MM.1S (cell line): ENCODE measurements at regions not wholly inside any gene's neighbourhood (a gene's known extent, or its start where the extent isn't known, plus 50 kb on each side); places are given as distances from the start of the nearest gene placed in this dataset.

ENCODE experiments used
- DNase-seq: peaks from one replicate; pipeline ENCODE4 v3.0.0-alpha.2; 2015
- H2AFZ ChIP-seq: fragments of 300-600 bp; sonication (generic); 2 replicates; pipeline ENCODE4 v1.6.0; 2016; ENCODE audit warnings: antibody characterized with exemption, low read length
- H3F3A ChIP-seq: fragments of 300-600 bp; sonication (generic); 2 replicates; pipeline ENCODE4 v1.6.1; 2016; ENCODE audit warnings: mild to moderate bottlenecking, antibody characterized with exemption, low read length, moderate library complexity, mixed read lengths; ENCODE audit not compliant: insufficient read depth
- H3K27ac ChIP-seq: fragments of 300-600 bp; sonication (generic); 2 replicates; pipeline ENCODE4 v1.5.1; 2016; ENCODE audit warnings: mild to moderate bottlenecking, low read length
- H3K27me3 ChIP-seq: fragments of 300-600 bp; sonication (generic); replicated peaks from 2 replicates; pipeline ENCODE4 v1.6.0; 2016; ENCODE audit warnings: low read length; ENCODE audit not compliant: insufficient read depth
- H3K36me3 ChIP-seq: fragments of 300-600 bp; sonication (generic); replicated peaks from 2 replicates; pipeline ENCODE4 v1.6.1; 2016; ENCODE audit warnings: mild to moderate bottlenecking, low read length, mixed read lengths; ENCODE audit not compliant: insufficient read depth
- H3K4me1 ChIP-seq: fragments of 300-600 bp; sonication (generic); 2 replicates; pipeline ENCODE4 v1.6.1; 2016; ENCODE audit warnings: low read length, mixed read lengths
- H3K4me2 ChIP-seq: fragments of 300-600 bp; sonication (generic); 2 replicates; pipeline ENCODE4 v1.6.0; 2016; ENCODE audit warnings: low read depth, low read length
- H3K4me3 ChIP-seq: fragments of 300-600 bp; sonication (generic); 2 replicates; pipeline ENCODE4 v1.5.1; 2016; ENCODE audit warnings: low read length, mixed read lengths
- H3K79me2 ChIP-seq: fragments of 300-600 bp; sonication (generic); 2 replicates; pipeline ENCODE4 v1.6.1; 2016; ENCODE audit warnings: mixed run types, low read length, mixed read lengths
- H3K9ac ChIP-seq: fragments of 300-600 bp; sonication (generic); 2 replicates; pipeline ENCODE4 v1.6.1; 2016; ENCODE audit warnings: low read length, mixed read lengths
- H3K9me2 ChIP-seq: fragments of 300-600 bp; sonication (generic); replicated peaks from 2 replicates; pipeline ENCODE4 v1.6.1; 2016; ENCODE audit warnings: mild to moderate bottlenecking, low read length, mixed read lengths; ENCODE audit not compliant: insufficient read depth
- H3K9me3 ChIP-seq: fragments of 300-600 bp; sonication (generic); replicated peaks from 2 replicates; pipeline ENCODE4 v1.6.1; 2016; ENCODE audit warnings: mild to moderate bottlenecking, low read length, mixed read lengths; ENCODE audit not compliant: insufficient read depth
- H4K20me1 ChIP-seq: fragments of 300-600 bp; sonication (generic); 2 replicates; pipeline ENCODE4 v1.6.1; 2016; ENCODE audit warnings: mild to moderate bottlenecking, low read length, moderate library complexity, mixed read lengths; ENCODE audit not compliant: insufficient read depth
- CTCF ChIP-seq: fragments of 300-600 bp; sonication (generic); IDR thresholded peaks from 2 replicates; pipeline ENCODE4 v1.5.1; 2016; ENCODE audit warnings: antibody characterized with exemption, low read length, mixed read lengths
- EZH2 ChIP-seq: fragments of 300-600 bp; sonication (generic); optimal IDR thresholded peaks from 2 replicates; pipeline ENCODE3; 2017; ENCODE audit warnings: low read depth, mild to moderate bottlenecking, antibody characterized with exemption, low read length, mixed read lengths
- EZH2phosphoT487 ChIP-seq: fragments of 300-600 bp; sonication (generic); IDR thresholded peaks from 2 replicates; pipeline ENCODE4 v1.6.1; 2018; ENCODE audit warnings: antibody characterized with exemption, low read length

GRCh38 chr11:130603335-130603906 lies 155.0 kb downstream of the ADAMTS15 start:
- Histone ChIP-seq H3F3A (no peaks in the 10 kb centered on the region), H3K36me3 (no peaks in the 10 kb centered on the region), H3K9ac (no peak overlapping the region), H3K9me3 (no peaks in the 10 kb centered on the region), H3K4me1 (0 out of 2 replicates have a peak, but pooled peaks cover 2% of the 10 kb centered on the region), H4K20me1 (no peaks in the 10 kb centered on the region), H3K27me3 (no peaks in the 10 kb centered on the region), H3K4me2 (no peak overlapping the region), H3K4me3 (no peak overlapping the region), H3K27ac (no peak overlapping the region), H3K9me2 (no peaks in the 10 kb centered on the region), H3K79me2 (no peaks in the 10 kb centered on the region), H2AFZ (no peak overlapping the region)
- TF ChIP-seq CTCF: no peak
- TF ChIP-seq EZH2phosphoT487: no peak
- TF ChIP-seq EZH2: no peak
- DNase-seq: no peak

- Histone ChIP-seq H4K20me1 (no peaks in the 10 kb centered on the region), H3K9me2 (no peaks in the 10 kb centered on the region), H3K4me2 (no peak overlapping the region), H3K4me1 (0 out of 2 replicates have a peak, but pooled peaks cover 2% of the 10 kb centered on the region), H3K9me3 (no peaks in the 10 kb centered on the region), H3K27ac (no peak overlapping the region), H3K79me2 (no peaks in the 10 kb centered on the region), H3K9ac (no peak overlapping the region), H3K27me3 (no peaks in the 10 kb centered on the region), H3K36me3 (no peaks in the 10 kb centered on the region), H3K4me3 (no peak overlapping the region), H2AFZ (no peak overlapping the region), H3F3A (no peaks in the 10 kb centered on the region)
- TF ChIP-seq EZH2phosphoT487: no peak
- no peak for TF ChIP-seq CTCF
- no peak for TF ChIP-seq EZH2
- no peak for DNase-seq
Measured at GRCh38 chr11:130604606-130605005, 156.2 kb downstream of the ADAMTS15 start.

- Histone ChIP-seq H3K9ac (no peak overlapping the region), H3K4me1 (peaks cover 5% of the 10 kb centered on the region; the same call in 1 of the 2 replicates), H3K27me3 (no peaks in the 10 kb centered on the region), H2AFZ (no peak overlapping the region), H3K9me2 (no peaks in the 10 kb centered on the region), H3K27ac (no peak overlapping the region), H3K79me2 (no peaks in the 10 kb centered on the region), H3K9me3 (no peaks in the 10 kb centered on the region), H3F3A (no peaks in the 10 kb centered on the region), H3K4me3 (no peak overlapping the region), H3K36me3 (no peaks in the 10 kb centered on the region), H4K20me1 (no peaks in the 10 kb centered on the region), H3K4me2 (no peak overlapping the region)
- DNase-seq: no peak
- TF ChIP-seq CTCF: no peak
- TF ChIP-seq EZH2: no peak
- no peak for TF ChIP-seq EZH2phosphoT487
Measured at GRCh38 chr11:130606178-130606577, 157.7 kb downstream of the ADAMTS15 start.
